A172 (cell line): ENCODE measurements at regions not wholly inside any gene's neighbourhood (a gene's known extent, or its start where the extent isn't known, plus 50 kb on each side); places are given as distances from the start of the nearest gene placed in this dataset.
"Not testable (repeated sequence)": the region's sequence is repeated elsewhere in the genome, so short reads cannot be mapped to it uniquely, and the experiment has no call there.

ENCODE experiments used
- DNase-seq: peaks from one replicate; pipeline ENCODE4 v3.0.0-alpha.2; 2015; ENCODE audit warnings: low spot score

DNA sequence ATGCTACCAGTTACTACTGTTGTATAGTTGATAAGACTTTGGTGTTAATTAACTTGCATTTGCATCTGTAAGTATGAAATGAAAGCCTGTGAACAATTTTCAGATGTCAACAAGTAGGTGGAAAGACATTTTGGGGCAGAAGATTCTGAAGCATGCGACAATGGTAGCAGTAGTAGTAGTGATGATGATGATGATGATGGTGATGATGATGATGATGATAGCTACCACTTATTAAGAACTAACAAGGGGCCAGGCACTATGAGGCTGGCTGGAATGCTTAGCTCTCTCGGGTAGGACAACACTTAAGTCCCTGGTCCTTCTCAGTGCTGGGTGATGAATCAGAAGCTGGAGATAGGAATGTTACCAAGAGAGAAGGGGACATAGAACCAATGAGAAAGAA is 333.4 kb upstream of the IL12A start:
- no peak for DNase-seq

DNA sequence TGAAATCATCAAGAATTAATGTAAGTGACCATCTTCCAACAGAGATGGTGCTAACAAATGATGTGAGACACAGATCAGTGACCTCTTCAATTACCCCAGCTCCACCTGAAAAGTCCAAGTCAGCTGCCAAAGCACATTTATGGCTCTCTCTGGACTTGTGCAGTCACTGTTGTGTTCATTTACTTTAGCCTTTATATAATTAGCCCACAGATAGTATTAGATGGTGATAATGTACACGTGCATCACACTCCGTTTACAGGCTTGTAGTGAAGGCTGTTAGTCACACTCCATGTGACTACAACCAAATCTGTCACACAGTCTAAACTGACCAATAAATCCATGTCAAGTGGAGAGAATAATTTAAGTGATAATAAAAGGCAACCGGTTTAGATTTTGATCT is 331.5 kb upstream of the IL12A start:
- no peak for DNase-seq

DNA sequence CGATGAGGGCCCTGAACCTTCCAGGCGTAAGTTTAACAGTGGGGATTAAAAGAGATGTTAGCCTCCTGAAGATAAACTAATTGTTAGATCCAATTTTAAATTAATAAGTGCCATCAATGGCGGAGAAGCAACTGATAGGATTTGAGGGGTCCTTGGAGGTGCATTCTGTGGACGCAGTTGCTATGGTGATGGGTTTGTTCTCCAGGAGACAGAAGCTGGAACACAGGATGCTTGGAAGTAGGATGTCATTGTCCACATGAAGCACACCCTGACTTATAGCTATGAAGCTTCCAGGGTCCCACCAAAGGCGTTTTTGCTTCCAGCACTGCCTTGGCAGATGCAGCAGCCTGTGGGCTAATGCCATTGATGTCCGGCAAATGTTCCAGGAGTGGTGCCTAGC is 331.0 kb upstream of the IL12A start:
- no peak for DNase-seq

- DNase-seq = no peak
Measured at GRCh38 chr3:159660326-159660725, 328.3 kb upstream of the IL12A start.

- no peak for DNase-seq
Measured at GRCh38 chr3:159660901-159661300, 327.7 kb upstream of the IL12A start.

DNA sequence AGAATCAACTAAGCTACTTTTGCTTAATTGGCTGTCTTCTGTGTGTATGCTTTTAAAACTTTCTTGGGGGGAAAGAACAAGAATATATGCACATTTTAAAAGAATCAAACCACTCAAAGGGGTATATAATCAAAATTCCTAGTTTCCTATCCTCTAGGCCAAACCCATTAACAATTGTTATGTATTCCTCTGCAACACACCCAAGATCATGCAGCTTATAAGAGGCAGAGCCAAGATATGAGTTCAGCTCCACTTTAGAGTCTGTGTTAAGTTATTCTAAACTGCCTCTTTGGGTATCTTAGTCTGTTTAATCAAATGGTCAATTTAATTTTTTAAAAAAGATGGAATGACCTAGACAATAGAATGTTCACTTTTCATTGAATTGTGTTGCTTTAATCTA is 326.1 kb upstream of the IL12A start:
- DNase-seq = no peak

- no peak for DNase-seq
Measured at GRCh38 chr3:159664006-159664405, 324.6 kb upstream of the IL12A start.

DNA sequence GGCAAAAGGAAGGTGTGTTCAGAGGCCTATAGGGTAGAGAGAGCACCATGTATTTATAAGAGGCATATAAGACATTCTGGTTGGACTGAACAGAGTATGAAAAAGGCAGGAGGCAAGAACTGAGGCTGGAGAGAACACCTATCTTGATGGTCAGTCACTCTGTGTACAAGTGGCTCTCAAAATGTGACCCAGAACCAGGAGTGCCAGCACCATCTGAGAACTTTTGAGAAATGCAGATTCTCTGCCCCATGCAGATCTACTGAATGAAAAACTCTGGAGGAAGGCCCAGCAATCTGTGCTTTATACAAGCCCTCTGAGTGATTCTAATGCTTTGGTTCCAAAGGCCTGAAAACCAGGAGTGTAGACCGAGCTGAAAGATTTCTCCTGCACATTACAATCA is 324.0 kb upstream of the IL12A start:
- no peak for DNase-seq

DNA sequence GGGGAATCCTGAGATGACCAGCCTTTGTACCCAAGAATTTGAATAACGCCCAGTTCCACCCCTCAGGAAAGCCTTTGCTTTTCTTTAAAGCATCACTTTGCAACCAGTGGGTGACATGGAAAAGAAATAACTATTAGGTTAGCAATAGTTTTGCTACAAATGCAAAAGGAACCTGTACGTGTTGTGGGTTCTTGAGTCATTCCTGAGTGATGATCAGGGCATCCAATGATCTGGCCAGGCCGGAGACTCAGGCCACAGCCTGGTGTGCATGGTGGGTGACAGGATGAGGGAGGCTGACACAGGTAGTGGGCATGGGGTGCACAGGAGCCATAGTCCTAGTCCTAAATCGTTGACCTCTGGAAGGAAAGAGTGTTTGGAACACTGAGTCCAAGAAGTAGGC is 321.4 kb upstream of the IL12A start:
- DNase-seq = no peak

GRCh38 chr3:159668461-159668860 is 320.2 kb upstream of the IL12A start:
- DNase-seq = no peak

GRCh38 chr3:159668990-159669476 is 319.6 kb upstream of the IL12A start:
- peak; percentile 60 for DNase-seq

DNA sequence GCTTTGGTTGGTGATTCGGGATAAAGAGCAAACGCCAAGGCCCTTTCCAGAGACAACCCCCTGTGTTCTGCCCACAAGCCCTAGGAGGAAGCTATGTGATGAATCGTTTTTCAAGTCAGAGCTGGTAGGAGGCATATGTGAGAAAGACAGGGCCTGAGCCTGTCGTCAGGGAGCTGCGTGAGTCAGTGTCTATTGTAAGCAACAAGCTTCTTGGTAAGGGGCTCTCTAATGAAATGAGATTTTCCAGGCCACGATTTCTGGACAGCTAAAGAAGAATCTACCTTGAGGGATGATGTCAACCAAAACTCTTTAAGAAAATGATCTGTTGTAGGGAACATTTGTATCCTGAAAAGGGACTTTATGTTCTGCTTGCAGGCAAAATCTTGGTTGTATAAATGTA is 318.9 kb upstream of the IL12A start:
- no peak for DNase-seq

GRCh38 chr3:159672728-159673688 is 315.6 kb upstream of the IL12A start:
- no peak for DNase-seq

- no peak for DNase-seq
Measured at GRCh38 chr3:159674583-159674982, 314.1 kb upstream of the IL12A start.

- no peak for DNase-seq
Measured at GRCh38 chr3:159675285-159675684, 313.4 kb upstream of the IL12A start.

DNA sequence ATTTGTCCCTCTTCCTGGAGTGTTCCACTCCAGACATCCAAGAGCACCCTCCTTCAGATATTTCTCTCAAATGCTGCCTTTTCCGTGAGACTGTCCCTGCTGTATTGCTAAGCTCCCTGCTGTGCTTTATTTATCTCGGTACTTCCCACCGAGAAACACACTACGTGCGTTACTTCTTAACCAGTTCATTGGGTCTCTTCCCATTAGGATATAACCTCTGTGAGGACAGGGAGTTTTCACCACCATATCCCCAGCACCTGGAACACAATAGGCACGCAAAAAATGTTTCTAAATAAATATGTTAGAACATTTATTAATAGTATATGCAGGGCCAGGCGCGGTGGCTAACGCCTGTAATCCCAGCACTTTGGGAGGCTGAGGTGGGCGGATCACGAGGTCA is 308.7 kb upstream of the IL12A start:
- DNase-seq = no peak

GRCh38 chr3:159681717-159682116 is 306.9 kb upstream of the IL12A start:
- DNase-seq = not testable (repeated sequence)

- DNase-seq = no peak
Measured at GRCh38 chr3:159685801-159686200, 302.8 kb upstream of the IL12A start.

DNA sequence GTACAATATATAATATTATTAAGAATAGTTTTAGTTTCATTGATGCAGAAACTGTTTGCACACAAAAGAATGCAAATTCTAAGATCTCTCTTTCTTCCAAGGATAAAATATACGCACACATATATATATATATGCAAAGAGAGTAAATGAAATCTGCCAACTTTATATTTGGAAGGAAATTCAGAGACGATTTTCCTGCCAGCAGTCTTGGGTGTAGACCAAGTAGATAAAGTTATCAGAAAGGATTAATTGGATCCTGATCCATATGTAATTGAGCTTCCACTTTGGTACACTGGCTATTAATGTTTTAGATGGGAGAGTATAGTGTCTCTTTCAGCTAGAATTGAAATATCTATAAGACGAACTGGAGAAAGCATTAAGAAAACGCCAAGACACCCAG is 295.4 kb upstream of the IL12A start:
- DNase-seq = no peak

DNA sequence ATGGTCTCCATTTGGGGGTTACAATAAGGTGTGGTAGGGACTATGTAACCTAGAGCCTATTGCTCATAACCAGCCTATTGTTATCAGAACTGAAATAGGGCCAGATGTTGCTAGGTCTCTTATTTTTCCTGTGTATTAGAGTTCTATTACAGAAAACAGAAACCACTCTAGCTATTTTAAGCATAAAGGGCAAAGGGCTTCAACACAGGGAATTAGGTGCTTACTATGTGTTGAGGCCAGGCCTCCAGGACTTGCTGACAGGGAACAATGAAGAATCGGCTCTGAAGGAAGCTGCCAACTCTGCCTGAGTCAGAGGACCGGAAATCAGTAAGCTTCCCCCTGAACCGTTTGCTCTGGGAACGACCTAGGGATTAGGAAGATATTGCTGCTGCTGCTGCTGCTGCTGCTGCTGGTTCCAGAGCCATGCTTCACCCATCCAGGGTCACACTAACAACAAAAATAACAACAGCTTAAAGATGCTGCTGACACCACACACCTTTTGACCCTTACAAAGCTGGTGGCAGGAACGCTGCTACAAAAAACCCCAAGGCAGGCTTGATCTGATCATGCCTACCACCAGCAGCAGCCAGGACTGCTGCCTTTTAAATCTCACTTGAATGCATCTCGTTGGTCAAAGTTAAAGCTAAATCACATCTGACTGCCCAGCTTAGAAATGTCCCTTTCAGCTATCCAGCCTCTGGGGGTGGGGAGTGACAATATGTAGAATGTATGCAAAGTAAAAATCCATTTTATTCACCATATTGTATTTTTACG is 276.9 kb upstream of the IL12A start:
- DNase-seq = peak; percentile 93

DNA sequence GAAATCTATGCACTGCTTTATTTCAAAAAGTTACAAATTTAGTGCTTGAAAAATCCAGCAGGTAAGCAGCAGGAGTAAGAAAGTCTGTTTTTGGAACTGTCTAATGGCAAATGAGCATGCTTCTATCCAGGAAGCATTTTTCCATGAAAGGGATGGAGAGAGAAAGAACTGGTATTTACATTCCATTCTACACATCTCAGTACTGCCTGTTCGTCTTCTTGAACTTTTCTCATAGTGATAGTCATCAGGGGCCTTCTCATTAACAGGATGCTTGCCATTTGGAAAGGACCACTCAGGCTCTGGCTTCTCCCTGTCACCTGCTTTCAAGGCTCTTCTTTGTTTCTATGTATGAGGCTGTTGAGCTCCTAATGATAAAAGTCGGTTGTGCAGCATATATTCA is 267.3 kb upstream of the IL12A start:
- DNase-seq = no peak

GRCh38 chr3:159723295-159723694 is 265.3 kb upstream of the IL12A start:
- DNase-seq = no peak

DNA sequence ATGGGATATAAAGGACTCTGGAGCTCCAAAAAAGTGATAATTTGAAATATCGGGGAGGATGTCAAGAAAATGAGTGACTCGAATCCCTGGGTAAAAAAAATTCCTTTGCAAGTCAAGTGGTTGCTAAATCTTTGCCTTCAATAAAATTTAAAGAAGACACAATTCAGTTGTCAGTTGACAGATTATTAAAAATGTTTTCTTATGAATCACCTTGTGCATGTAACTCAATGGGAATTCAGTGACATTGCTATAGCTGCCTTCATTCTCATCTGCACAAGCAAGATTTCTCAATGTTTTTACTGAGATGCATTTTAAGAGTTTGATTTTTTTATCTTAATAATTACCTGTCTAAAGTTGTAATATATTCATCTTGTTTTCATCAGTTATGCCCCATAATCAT is 264.0 kb upstream of the IL12A start:
- peak; percentile 14 for DNase-seq
